GM12873 (cell line): ENCODE measurements at regions not wholly inside any gene's neighbourhood (a gene's known extent, or its start where the extent isn't known, plus 50 kb on each side); places are given as distances from the start of the nearest gene placed in this dataset.

Source experiments
- TF ChIP-seq, protein P1 (sequence below): IDR thresholded peaks from 2 replicates; pipeline ENCODE4 v1.5.1; 2012; ENCODE audit warnings: low read depth, mild to moderate bottlenecking, moderate library complexity, low read length, control low read depth; ENCODE audit not compliant: insufficient read depth; ENCODE audit errors: missing control alignments

GRCh38 chr3:27653803-27654558 lies 68.1 kb downstream of the EOMES start:
- TF ChIP-seq, protein P1, sequence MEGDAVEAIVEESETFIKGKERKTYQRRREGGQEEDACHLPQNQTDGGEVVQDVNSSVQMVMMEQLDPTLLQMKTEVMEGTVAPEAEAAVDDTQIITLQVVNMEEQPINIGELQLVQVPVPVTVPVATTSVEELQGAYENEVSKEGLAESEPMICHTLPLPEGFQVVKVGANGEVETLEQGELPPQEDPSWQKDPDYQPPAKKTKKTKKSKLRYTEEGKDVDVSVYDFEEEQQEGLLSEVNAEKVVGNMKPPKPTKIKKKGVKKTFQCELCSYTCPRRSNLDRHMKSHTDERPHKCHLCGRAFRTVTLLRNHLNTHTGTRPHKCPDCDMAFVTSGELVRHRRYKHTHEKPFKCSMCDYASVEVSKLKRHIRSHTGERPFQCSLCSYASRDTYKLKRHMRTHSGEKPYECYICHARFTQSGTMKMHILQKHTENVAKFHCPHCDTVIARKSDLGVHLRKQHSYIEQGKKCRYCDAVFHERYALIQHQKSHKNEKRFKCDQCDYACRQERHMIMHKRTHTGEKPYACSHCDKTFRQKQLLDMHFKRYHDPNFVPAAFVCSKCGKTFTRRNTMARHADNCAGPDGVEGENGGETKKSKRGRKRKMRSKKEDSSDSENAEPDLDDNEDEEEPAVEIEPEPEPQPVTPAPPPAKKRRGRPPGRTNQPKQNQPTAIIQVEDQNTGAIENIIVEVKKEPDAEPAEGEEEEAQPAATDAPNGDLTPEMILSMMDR, result no peak

DNA sequence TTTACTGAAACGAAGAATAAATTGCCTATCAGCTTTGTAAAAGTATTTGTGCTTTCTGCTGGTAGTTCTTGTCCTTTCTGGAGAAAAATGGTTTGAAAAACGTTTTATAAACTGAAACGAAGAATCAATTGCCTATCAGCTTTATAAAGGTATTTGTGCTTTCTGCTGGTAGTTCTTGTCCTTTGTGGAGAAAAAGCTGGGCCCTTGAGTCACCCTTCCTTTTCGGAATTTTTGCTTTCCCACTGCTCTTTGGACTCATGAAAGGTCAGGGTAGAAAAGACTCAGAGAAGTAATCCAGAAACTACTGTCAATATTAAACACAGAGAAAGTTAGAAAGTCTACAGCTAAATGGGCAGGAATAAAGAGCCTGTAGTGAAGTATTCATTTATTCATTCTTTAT lies 72.8 kb downstream of the EOMES start:
- TF ChIP-seq, protein P1, result no peak

GRCh38 chr3:27646896-27647295 lies 75.2 kb downstream of the EOMES start:
- TF ChIP-seq, protein P1, result no peak

- TF ChIP-seq, protein P1, result no peak
Measured at GRCh38 chr3:27644941-27645340, 77.2 kb downstream of the EOMES start.

- TF ChIP-seq, protein P1, result no peak
Measured at GRCh38 chr3:27643355-27643754, 78.8 kb downstream of the EOMES start.

DNA sequence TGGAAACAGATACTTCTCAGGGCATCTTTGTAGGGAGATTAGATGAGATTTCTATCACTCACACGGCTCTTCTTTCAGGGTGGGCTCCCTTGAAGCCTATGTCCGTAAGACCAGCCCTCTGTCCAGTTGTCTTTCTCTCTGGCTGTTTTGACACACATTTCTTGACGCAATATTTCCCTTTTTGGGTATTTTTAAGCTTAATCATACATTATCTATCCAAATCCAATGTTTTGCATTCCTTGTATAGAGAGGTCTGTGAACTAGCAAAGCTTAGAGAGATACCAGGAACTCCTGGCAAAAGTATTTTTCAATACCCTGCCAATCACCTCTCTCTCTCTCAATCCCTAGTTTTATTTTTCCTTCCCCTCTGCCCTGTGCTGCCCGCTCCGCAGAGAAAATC lies 79.3 kb downstream of the EOMES start:
- TF ChIP-seq, protein P1, result no peak

GRCh38 chr3:27641888-27642601 lies 80.1 kb downstream of the EOMES start:
- TF ChIP-seq, protein P1, result no peak
